Uterus (tissue), 2 donors: ENCODE measurements at regions not wholly inside any gene's neighbourhood (a gene's known extent, or its start where the extent isn't known, plus 50 kb on each side); places are given as distances from the start of the nearest gene placed in this dataset.
"Not testable (repeated sequence)": the region's sequence is repeated elsewhere in the genome, so short reads cannot be mapped to it uniquely, and the experiment has no call there.

Experiments
- POLR2A ChIP-seq, 2 donors: fragments of 450-650 bp; IDR thresholded peaks; one replicate each; pipeline ENCODE4 v1.6.1; 2016; ENCODE audit warnings: antibody characterized with exemption in 2 of 2, mild to moderate bottlenecking in 1 of 2, moderate library complexity in 1 of 2
- TF ChIP-seq, protein P1 (sequence below), 4 experiments: fragments of 200-600 bp in 2 of 4; fragments of 450-650 bp in 2 of 4; sonication (generic) in 2 of 4; IDR thresholded peaks; one replicate each; pipeline ENCODE4 v1.5.1; 2016 to 2019; ENCODE audit warnings: antibody characterized with exemption in 4 of 4, mild to moderate bottlenecking in 2 of 4, moderate library complexity in 1 of 4

DNA sequence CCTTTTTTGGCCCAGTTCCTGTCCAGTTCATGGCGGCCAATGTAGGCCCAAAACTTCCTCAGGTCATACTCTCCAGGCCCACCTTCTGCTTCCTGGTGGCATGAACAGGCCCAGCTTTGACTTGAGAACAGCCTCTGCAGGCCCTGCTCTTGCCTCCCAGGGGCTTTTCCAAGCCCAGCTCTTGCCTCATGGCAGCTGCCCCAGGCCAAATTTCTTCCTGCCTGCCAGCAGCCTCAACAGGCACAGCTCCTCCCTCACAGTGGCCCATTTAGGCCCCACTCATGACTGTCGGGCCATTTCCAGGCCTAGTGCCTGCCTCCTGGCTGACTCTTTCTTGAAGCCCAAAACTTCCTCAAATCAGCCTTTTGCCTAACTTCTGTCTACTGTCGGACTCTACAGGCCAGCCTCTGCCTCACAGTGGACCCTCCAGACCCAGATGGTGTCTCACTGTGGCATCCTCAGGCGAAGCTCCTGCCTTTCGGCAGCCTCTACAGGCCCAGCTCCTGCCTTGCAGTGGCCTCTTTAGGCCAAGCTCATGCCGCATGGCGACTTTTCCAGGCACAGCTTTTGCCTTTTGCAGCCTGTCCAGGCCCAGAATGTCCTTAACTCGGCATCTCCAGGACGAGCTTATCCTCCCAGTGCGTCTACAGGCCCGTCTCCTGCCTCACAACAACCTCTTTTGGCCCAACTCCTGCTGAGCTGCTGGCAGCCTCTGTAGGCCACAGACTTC is 53.7 kb upstream of the METTL14 start:
- TF ChIP-seq, protein P1, sequence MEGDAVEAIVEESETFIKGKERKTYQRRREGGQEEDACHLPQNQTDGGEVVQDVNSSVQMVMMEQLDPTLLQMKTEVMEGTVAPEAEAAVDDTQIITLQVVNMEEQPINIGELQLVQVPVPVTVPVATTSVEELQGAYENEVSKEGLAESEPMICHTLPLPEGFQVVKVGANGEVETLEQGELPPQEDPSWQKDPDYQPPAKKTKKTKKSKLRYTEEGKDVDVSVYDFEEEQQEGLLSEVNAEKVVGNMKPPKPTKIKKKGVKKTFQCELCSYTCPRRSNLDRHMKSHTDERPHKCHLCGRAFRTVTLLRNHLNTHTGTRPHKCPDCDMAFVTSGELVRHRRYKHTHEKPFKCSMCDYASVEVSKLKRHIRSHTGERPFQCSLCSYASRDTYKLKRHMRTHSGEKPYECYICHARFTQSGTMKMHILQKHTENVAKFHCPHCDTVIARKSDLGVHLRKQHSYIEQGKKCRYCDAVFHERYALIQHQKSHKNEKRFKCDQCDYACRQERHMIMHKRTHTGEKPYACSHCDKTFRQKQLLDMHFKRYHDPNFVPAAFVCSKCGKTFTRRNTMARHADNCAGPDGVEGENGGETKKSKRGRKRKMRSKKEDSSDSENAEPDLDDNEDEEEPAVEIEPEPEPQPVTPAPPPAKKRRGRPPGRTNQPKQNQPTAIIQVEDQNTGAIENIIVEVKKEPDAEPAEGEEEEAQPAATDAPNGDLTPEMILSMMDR (IDR thresholded peaks at IDR 0.05): not testable (repeated sequence)
- not testable (repeated sequence) for TF ChIP-seq POLR2A (IDR thresholded peaks at IDR 0.05)
